M059J (cell line): ENCODE measurements at regions not wholly inside any gene's neighbourhood (a gene's known extent, or its start where the extent isn't known, plus 50 kb on each side); places are given as distances from the start of the nearest gene placed in this dataset.

Experiments
- DNase-seq: peaks from one replicate; pipeline ENCODE4 v3.0.0-alpha.2; 2012; ENCODE audit warnings: low read depth

DNA sequence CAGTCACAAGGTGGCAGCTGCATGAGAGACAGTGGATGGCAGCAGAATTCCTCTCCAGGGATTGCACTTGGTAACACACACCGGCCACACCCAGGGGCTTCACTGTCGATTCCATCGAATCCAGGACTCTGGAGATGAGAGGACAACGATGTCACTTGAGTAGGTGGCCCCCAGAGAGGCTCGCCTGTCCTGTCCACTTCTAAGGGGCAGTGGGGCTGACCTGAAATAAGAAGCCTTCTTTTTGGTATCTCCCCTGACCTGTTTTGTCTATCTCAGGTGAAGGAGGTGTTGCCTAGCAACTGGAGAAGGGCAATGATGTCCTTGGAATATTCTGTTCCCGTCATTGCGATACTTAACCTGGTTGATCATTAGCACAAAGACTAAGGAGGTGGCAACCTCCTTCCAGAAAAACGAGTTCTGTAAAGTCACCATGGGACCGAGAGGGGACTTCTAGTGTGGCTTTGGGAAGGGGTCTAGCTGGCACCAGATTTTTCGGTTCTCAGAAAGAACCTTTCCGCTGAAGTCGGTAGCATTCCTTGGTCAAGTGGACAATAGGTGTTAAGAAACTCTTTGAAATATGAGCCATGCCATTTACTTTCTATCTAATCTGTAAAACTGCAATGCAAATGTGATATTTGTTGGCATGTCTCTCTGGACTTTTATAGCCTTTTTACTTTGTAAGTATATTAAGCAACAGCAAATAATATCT is 85.2 kb upstream of the TMPRSS2 start:
- DNase-seq = no peak

DNA sequence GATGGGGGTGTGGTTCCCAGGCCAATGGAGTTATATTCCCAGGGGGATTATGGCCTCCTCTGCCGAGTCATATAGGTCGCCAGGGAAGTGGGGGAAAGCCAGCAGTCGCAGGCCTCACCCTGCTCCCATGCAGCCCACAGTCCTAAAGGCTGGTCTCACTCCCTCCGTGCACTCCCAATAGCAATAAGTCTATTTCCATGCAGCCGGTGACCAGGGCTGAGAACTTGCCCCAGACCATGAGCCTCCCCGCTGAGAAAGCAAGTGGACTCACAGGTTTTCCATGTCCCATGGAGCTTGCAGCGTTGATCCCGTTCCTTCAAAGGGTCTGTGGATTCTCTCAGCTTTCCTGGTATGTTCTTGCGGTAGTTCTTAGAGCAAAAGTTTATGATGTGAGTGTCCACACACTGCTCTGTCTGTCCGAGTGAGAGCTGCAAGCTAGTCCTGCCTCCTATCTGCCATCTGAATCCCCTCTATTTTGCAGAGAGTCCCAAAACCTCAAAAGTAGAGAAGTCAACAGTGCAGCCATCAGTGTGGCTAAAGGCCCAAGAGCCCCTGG is 81.7 kb upstream of the TMPRSS2 start:
- no peak for DNase-seq

DNA sequence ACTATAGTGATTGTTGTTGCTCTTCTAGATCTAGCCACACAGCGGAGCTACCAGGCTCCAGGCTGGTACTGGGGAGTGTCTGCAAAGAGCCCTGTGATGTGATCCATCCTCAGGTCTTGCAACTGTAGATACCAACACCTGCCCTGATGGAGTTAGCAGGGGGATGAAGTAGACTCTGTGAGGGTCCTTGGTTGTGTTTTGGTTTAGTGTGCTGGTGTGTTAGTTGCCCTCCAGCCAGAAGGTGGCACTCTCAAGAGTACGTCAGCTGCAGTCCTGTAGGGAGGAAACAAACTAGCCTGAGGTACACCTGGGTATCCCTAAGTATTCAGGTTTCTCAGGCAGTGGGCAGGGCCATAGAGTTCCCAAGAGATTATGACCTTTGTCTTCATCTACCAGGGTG is 81.2 kb upstream of the TMPRSS2 start:
- no peak for DNase-seq

DNA sequence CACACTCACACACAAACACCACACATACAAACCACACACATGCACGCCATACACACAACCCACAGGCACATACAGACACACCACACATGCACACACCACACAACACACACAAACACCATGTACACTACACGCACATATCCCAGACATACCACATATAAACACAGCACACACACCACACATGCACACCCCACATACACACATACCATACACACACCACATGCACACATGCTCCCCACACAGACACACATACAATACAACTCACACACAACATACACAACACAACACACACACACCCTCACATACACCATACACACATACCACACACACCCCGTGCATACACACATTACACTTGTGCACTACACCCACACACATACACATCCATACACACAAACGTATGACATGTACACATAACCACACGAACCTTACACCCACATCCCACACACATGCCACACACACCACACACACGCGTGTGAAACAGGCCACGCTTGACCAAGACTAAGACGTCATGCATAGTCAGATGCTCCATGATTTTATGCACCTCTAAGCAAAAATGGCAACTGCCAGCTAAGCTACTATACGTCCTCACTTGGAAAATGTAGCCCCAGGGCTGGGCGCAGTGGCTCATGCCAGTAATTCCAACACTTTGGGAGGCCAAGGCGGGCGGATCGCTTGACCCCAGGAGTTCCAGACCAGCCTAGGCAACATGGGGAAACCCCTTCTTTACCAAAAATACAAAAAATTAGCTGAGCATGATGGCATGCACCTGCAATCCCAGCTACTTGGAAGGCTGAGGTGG is 77.4 kb upstream of the TMPRSS2 start:
- DNase-seq = no peak

DNA sequence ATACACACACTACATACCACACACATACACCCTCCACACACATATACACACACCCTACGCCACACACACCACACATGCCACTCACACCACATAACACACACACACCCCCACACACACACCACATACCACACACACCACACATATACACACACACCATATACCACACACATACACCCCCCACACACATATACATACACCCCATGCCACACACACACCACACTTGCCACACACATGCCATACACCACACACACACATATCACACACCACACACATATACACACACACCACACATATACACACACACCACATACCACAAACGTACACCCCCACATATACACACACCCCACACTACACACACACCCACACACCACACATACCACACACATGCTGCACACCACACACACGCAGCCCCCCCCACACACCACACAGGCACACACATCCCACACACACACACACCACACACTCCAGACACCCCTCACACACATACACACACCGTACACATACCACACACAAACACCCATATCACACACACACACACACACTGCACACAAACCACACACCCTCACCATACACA is 76.7 kb upstream of the TMPRSS2 start:
- DNase-seq = no peak

DNA sequence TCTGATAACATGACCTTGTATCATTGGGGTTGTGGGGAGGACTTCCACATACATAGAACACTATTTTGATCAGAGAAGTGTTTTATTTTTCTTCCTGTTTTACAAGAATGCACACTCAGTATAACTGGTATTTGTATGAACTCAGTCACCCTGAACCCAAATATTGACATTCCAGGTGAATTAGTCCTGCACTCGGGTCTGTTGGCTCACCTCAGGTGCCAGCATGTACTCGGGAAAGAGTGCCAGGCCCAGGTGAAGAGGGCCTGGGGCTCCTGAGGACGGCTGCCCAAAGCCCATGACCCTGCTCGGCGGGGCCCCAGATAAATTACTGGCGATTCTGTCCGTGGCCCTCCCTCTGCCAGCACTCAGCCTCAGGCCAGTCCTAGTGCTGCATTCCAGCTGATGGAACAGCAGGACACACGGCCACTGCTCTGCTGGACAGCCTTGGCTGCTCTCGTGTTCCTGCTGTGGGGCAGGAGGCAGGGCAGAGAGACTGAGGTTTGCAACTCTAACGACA is 75.4 kb upstream of the TMPRSS2 start:
- peak; percentile 72 for DNase-seq

DNA sequence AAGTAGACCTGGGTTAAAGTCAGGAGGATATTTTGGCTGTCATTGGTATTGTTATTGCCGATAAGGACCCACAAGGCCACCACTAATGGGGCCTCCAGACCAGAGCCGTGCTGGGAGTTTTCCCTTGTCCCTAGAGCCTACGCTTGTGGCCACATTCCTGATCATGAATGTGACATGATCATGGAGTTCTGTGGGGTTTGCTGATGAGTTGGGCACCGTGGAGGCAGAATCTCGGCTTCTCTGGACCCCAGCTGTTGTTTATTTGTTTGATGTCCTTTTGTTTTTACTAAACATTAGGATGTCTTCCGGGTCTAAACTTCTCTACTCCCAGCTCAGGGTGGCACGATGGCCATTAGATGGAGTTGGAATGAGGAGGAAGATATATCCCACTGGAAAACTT is 74.9 kb upstream of the TMPRSS2 start:
- DNase-seq = no peak

DNA sequence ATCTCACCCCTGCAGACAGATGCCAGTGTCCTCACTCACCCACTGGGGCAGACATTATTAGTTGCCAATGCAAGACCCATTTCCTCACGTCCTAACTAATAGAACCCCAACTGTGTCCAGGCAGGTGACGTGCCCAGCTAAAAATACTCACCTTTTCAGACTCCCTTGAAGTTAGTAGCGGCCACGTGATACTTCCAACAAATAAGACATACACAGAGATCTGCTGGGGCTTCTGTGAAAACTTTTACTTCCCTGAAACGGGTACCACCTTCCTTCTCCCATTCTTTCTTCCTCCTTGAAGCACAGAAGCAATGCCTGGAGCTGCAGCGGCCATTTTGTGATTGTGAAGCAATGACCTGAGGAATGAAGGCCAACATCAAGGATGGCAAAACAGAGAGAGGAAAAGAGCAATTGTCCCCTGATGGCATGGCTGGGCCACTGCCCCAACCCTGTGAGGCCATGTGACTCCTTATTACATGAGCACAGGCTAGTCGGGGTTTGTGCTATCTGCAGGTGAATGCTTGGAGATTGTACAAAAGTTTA is 74.4 kb upstream of the TMPRSS2 start:
- no peak for DNase-seq

DNA sequence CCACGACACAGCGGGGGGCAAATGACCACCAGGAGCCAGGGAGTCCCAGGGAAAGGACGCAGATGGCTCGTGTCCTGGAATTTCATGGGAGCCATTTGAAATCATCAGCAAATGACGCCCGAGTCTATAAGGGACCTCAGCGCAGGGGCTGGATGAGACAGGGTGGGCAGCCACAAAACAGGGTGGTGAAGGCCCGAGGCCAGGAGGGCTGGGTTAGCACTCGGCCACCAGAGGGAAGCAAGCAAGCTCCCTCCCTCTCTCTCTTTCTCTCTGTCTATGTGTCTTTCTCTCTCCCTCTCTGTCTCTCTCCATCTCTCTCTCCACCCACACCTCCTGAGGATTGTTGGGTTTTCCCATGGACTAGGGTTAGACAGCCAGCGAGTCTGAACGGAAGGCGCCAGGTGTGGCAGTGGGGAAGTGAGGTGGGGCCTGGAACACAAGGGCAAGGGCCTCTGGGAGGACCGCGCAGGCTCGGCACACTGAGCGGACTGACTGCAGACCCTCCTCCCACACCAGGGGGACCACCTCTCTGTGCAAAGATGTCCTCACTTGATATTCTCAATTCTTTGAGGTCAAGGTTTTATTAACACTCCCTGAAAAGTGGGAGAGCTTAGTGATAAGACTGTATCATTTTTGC is 73.8 kb upstream of the TMPRSS2 start:
- DNase-seq = no peak

DNA sequence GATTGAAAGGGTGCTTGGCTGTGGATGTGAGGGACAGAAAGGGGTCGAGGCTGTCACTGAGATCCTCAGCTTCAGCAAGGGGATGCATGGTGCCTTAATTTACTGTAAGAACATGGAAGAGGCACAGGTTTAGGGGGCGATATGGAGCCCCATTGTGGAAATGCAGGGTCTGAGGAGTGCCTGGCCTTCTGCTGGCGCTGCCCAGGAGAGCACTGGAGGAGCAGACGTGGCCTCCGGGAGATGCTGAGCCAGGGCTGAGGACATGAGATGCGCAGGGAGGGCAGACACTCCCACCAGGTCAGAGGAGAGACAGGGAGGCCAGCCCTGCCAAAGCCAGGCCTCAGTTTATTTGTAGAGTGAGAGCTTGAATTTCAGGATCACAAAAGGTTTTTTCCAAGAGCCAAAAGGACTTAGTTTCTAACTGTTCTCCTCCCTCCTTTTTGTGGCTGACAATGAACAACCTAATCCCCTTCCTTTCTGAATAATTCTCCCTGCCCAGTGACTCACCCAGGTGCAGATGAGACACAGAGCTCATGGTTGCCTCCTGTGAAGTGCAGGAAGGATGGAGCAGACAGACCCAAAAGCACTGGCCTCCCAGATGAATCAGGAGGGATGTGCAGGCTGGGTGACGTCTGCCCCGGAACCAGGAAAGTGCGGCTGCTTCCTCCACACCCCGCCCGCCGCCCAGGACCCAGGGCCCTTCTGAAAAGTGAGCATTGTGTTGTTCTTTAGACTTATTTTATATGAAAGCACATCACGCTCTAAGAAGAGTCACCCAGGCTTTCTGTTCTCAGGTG is 73.0 kb upstream of the TMPRSS2 start:
- DNase-seq = peak; percentile 47

DNA sequence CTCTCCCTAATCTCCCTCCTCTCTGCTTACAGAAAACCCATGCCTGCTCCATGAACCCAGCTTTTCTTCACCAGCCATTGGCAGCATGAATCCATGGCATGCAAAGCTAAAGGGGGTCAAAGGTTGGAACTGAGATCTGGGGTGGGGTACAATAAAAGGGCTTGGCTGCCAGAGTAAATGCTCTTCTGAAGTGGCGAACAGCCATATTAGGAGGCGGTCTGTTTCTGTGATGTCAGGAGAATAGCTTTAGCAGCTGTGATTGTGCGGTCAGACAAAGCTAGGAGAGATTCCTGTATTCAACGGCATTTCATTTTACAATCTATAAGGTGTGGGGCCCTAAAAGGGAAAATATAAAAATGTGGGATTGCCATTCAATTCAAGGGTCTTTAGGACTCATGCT is 71.7 kb upstream of the TMPRSS2 start:
- DNase-seq = no peak

DNA sequence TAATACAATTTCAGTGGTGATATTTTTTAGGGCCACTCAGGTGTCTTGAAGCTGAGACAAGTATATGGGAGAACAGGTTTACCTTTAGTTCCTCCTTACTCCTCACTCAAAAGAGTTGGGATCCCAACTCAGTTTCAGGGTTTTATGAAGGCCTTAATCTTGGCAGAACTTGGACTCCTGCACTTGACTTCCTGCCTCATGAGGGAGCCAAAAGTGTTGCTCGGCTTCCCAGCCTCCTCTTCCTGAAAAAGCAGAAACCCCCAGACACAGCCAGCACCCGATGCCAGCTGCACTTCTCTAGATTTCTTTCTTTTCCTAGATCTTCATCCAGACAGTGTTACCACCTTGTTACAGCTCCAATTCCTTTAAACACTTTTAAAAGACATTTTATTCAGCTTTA is 70.8 kb upstream of the TMPRSS2 start:
- no peak for DNase-seq

DNA sequence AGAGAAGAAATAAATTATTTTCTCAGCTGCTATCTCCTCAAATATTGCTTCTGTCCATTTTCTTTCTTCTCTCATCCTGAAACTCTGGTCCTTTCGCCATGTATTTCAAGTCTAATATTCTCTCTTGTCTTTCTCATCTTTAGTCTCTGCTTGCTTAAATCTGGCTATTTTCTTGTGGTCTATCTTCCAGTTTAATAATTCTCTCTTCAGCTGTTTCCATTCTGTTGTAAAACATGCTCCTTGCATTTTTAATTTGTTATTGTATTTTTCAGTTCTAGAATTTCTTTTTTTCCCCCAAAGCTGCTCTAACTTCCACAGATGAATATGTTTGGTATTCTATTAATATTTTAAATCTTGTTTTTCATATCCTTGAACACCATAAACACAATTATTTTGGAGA is 70.1 kb upstream of the TMPRSS2 start:
- no peak for DNase-seq

DNA sequence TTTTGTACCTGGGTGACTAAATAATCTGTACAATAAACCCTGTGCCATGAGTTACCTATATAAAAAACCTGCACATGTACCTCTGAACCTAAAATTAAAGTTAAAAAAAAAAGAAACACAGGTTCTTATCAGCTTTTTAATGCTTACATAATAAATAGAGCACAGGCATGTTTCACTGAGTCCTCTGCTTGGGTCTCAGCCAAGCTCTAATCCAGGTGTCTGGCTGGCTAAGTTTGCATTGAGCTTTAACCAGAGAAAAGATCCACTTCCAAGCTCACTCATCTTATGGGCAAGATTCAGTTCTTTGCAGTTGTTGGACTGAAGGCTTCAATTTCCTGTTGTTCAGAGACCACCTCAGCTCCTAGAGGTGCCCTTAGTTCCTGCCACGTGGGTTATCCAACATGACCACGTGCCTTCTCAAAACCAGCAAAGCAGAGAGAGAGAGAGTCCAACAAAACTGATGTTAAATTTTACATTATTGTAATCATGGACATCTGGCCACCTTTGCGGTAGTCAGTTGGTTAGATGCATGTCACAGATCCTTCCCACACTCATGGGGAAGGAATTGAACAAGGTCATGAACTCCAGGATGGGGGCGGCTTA is 68.2 kb upstream of the TMPRSS2 start:
- DNase-seq = no peak

DNA sequence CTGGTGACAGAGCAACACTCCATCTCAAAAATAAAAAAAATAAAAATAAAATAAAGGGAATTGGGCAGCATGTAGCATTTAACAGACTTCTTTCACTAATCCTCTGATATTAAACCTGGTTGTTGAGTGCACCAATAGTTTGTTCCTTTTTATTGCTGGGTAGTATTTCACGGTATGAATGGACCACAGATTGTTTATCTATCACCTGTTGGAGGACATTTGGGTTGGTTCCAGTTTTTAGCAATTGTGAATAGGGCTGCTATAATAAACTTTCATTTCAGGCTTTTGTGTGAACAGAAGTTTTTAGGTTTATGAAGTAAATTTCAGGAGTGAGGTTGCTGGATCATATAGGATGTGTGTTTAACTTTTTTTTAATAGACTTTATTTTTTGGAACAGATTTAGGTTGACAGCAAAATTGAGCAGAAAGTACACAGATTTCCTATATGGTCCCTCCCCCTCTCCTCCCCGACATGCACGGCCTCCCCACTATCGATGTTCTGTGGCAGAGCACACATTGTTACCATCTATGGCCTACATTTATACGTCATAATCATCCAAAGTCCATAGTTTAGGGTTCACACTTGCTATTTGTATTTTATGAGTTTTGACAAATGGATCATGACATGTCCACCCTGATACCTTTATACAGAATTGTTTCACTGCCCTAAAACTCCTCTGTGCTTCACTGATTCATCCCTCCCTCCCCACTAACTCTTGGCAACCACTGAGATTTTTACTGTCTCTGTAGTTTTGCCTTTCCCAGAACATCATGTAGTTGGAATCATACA is 66.1 kb upstream of the TMPRSS2 start:
- DNase-seq = no peak

DNA sequence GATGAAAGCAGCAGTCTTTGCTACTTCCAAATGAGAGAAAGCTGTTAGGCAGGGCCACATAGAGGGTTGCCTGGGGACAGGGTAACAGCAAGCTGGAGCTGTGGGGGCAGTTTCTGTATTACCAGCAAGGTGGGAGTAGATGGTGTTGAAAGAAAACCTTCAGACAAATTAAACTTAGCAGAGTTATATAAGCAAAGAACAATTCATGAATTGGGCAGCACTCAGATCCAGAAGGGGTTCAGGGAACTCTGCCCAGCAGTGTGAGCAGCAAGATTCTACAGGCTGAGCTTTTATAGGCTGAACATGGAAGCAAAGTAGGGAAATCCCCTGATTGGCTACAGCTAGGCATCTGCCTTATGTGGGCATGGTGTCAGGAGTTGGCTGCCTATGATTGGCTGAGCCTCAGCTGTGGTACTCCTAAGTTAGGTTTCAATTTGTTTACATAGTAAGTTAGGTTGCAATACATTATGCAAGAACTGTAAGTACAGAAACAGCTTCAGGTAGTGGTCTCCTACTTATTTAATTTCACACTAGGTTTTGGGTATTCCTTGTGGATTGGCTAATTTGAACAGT is 64.1 kb upstream of the TMPRSS2 start:
- DNase-seq = no peak

DNA sequence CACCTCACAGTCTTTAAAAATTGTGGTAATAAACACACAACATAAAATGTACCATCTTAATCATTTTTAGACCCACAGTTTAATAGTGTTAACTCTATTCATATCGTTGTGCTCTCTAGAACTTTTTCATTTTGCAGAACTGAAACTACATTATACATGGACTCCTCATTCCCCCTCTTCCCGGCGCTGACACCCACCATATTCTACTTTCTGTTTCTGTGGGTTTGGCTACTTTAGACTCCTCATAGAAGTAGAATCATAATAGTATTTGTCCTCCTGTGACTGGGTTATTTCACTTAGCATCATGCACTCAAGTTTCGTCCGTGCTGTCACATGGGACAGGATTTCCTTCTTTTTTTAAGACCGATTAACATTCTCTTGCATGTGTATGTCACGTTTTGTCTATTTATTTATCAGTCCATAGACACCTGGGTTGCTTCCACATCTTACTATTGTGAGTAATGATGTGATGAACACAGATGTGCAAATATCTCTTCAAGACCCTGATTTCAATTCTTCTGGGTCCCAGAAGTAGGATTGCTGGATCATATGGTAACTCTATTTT is 62.9 kb upstream of the TMPRSS2 start:
- no peak for DNase-seq

DNA sequence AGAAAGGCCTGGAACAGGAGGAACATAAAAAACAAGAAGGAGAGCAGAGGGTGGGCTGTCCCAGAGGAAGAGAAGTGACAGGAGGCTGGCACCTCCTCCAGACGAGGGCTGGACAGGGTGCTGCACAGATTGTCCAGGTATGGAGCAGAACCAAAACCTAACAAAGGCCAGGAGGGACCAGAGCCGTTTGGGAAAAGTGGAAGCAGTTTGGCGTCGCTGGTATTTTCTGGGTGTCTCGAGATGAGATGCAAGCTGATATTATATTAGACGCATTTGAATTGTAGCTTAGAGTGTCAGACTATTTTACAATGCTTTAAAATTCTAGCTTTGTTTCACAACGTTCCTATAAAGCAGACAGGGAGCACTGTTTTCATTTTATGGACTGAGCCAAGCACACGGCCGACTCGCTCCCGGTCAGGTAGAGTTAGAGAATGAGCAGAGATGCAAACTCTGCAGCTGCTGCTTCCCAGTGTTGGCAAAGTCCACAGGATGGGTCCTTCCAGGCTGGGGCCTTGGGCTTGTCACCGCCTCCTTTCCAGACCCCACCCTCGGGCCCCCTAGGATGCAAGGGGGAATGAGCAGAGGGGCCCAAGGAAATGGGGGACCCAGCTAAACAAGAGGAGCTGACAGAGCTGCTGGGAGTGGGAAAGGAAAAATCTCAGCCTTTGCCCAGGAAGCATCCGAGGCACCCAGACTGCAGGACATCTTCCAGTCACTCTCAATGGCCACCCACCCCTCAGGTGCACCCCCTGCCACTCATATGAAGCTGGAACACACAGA is 60.8 kb upstream of the TMPRSS2 start:
- no peak for DNase-seq
